HG03460 (cell line): ENCODE measurements at regions not wholly inside any gene's neighbourhood (a gene's known extent, or its start where the extent isn't known, plus 50 kb on each side); places are given as distances from the start of the nearest gene placed in this dataset.
"Not testable (repeated sequence)": the region's sequence is repeated elsewhere in the genome, so short reads cannot be mapped to it uniquely, and the experiment has no call there.

Source experiments
- ATAC-seq: cut with Tn5 transposase; IDR thresholded peaks from one replicate; pipeline ENCODE4 v1.9.1; 2021; ENCODE audit not compliant: unreplicated experiment

DNA sequence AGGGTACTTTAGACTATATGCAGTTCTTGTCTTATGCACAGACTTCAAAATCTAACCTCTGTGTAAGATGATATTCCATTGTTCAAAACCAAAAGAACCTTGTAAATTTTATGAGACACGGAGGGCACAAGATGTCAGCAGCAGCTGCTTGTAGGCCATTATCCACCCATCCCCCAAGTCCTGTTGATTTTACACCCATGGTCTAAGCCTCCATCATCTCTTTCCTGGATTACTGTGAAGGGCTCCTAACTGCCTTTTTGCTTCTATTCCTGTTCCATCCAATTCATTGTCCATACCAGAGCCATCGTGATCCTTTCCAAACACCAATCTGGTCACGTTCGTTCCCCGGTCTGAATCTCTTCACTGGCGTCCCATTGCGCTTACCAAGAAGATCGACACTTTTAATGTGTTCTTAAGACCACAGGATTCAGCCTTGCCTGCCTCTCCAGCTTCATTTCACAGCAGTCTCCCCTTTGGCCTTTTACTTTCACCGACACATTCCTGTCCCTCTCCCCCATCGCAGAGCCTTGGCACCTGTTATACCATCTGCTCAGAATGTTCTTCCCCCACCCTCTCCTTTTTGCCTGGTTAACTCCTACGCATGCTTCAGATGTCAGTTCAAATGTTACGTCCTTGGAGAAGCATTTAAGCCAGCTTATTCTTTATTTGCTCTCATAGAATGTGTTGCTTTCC is 107.3 kb upstream of the POU3F1 start:
- ATAC-seq: no peak

DNA sequence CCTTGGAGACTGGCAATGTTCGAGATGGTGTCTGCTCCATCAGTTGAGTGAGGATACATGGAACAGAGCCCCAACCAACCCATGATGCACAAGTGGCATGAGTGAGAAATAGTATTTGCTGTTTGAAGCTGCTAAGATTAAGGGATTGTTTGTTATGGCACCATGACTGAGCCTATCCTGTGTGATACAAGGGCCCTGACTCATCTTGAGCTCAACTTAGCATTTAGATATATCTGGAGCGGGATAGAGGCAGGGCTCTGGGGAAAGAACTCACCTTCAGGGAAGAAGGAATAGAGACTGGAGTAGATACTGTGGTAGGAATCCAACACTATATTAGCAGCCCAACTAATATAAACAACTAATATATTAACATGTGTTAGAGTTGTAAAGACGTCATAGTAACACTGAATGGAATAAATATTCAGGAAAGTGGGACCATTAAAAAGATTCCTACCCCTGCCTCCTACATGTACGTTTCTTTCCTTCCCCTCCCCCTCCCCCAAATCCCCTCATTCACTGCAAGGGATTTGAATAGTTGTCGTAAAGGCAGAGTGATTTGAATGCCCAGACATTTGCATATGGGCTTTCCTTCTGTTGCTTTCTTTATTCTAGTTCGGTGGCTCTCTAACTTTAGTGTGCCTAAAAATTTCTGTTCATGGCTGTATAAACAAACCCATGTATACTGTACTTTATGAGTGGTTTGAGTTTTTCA is 106.6 kb upstream of the POU3F1 start:
- ATAC-seq: no peak

DNA sequence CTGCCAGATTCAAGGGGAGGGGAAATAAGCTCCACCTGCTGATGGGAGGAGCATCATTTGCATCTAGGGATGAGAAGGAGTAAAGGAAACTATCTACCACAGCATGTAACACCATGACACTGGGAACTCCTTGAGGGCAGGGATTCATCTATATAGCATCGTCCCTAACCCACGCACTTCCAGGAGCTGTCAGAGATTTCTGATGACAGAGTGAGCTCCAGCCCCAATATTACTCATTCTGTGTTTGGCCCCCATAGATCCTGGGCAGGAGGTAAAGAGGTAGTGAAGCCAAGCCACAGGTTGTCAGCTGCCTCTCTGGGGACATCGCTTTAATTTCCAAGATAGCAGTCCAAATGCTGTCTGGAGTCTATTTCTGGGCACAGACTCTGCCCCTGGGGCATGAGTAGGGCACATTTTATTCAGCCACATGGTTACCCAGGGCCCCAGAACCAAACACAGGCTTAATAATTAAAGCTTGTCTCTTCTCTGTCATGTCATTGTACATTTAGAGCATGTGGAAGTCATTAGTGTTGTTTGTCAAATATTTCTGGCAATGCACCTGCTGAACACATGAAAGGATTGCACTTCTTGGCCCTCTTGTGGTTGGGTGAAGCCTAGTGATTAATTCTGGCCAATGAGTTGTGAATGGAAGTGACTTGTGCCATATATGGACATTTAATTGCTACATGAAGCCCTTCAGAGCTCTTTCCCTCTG is 105.9 kb upstream of the POU3F1 start:
- no peak for ATAC-seq

DNA sequence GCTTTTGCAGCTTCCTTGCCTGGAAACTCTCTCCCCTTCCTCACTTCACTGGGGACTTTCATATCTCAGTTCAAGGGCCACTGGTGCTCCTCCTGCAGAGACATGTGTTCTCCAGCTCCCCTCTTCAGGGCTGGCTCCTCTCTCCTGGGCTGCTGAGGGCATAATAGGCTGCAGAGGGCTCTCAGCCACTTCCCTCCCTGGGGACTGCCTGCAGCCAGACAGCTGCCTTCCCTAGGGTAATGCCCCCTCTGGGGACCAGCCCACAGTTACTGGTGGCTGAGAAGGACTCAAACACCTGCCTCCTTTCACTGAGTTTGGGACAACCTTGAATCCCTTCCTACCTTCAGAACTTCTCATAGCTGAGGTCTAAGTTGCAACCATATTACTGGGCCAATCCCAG is 104.8 kb upstream of the POU3F1 start:
- ATAC-seq: no peak

DNA sequence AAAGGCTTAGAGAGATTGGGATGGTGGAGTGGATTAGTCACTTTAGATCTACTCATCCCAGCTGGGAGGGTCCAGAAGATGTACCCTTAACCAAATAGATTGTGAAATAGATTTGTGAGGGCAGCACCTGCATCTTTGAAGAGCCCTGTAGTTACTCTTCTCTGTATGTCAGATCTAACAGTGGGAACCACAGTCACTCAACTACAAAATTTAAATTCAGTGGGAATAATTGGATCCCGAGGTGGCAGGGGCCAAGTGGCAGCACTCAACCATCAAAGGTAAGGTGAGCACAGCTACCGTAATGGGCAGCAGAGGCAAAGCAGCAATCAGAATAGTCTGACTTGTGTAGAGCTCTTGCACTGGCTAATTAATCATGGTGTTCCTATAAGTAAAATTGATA is 99.5 kb upstream of the POU3F1 start:
- ATAC-seq: not testable (repeated sequence)

DNA sequence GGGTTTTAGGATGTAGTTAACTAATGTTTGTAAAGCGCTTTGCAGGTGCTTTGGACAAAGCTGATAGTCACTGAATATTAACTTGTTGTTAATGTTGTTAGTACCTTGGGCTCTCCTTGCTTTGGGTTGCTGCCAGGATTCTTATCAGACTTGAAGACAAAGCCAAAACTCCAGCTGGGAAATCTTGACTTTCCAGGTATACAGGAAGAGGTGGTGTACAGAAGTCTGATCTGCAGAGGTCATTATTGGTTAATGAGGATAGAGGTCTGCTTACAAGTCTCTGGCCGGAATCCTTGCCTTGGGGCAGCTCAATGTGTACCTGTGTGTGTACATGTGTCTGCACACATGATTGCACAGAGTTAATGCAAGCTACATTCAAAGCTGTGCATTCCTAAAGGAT is 96.0 kb upstream of the POU3F1 start:
- no peak for ATAC-seq

DNA sequence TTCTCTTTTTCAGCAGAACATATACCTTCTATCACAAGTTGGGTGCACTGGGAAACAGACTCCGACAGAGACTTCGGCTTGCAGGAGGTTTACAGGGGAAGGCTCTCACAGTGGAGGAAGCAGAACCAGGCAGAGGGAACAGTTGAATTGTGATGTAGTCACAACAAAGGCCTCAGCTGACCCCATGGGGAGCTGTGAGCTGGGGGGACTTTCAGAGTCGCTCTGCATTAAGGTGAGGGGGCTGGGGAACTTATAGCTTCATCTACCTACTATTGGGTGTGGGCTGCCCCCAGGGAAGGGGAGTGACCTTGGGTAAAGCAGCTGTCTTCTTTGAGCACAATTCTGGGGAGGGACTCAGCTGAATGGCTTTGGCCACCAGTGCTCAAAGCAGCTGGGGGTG is 94.9 kb upstream of the POU3F1 start:
- ATAC-seq: no peak

DNA sequence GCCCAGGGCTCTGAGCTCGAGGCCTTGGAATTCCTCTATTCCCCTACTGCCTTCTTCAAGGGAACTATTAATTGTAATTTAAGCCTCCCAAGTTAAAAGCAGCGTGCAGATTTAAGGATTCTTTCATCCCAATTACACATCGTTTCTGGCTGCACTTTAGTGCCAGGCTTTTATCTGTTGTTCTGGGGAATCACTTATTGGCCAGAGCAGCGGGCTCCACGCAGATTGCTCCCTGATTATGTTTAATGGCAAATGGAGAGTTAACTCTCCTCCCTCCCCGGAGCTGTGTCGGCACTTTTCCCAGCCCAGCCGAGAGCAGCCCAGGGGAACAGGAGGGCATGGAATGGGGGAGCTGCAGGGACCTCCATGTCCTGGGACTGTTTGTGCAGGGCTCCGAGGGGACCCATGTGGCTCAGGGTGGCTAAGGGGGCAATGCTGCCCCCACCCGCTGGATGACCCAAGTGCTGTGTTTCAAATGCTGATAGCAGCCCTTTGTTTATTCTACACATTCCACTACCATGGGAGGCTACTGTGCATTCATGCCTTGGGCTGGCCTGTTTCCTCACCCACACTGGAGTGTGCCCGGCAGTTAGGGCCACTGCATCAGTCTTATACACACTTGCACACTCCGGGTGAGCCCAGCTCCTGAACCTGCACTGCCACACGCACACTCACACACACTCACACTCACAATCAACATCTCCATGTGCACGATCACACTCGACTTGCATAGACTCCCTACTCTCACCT is 93.3 kb upstream of the POU3F1 start:
- ATAC-seq: no peak

DNA sequence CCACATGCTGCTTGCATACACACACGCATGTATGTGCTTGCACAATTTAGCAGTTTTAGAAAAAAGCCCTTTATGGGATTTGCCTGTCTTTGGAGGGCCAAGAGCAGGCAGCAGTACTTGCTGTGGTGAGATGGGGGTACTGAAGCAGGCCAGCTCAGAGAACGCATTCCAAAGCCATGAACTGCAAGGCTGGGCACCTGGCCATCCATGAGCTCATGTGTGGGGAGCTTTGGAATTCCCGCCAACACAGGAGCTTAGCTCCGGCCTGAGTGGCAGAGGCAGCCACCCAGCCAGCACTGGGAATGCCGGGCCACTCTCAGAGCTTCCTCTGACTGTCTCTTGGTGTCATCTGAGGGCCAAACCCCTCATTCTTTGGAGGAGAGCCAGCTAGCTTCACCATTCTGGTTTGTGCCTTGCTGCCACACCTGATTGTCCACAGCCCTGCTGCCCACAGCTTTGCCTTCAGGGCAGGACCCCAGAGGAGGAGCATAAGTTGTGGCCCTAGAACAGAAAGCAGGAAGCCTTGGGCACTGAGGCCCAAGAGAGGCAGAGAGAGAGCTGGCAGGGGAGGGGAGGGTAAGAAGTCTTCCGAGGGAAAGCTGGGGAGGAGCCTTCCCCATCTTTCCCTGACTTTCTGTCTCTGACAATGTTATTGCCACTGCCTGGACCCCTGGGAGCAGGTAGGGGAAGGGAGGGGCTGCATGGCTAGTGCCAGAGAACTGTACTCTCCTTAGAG is 92.1 kb upstream of the POU3F1 start:
- no peak for ATAC-seq

DNA sequence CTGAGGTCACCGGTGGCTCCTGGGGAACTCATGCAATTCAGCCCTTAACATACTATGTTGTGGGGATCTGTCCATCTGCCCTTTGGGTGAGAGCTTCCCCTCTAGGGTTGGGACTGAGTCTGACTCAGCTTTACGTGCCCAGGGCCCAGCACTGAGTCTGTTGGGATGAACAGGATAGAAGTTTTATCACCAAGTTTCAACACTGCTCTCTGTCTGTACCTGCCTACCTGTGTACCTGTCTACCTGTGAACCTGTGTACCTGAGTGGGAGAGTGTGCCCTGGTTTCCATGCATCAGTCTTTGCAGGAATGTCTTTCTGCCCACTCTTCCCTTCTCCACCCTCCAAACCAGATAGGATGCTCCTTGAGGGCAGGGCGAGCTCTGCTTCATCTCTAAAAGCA is 90.6 kb upstream of the POU3F1 start:
- no peak for ATAC-seq

DNA sequence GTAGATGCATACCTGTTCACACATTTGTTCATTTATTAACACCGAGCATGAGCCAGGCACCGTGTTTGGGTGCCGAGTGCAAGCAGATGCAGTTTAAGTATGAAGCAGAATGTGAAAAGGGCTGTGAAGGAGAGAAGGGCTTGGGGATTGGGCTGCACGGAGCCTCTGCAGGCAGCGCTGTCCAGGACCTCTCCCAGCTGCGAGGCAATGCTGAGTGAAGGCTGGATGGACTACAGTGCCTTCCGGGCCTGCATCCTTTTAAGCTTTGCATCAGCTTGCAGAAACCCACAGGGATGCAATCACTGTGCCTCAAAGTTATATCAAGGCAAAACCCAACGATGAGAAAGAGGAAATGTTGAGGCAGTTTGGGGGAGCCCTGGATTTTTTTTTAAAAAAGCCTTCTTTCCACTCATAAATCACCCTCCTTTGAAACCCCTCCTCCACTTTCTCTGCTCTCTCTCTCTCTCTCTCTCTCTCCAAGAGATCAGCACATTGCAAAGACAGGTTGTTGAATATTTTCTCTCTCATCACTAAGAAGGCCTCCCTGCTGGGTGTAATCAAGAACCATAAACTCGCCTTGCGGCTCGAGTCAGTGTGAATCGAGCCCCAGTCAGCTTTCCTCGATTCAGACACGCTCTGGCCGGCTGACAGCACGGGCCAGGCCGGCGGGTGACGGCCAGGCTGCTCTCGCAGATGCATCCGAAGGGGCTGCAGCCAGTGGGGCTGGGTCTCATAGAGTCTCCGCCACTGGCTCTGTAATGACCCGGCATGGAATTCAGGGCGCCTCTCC is 89.2 kb upstream of the POU3F1 start:
- no peak for ATAC-seq

DNA sequence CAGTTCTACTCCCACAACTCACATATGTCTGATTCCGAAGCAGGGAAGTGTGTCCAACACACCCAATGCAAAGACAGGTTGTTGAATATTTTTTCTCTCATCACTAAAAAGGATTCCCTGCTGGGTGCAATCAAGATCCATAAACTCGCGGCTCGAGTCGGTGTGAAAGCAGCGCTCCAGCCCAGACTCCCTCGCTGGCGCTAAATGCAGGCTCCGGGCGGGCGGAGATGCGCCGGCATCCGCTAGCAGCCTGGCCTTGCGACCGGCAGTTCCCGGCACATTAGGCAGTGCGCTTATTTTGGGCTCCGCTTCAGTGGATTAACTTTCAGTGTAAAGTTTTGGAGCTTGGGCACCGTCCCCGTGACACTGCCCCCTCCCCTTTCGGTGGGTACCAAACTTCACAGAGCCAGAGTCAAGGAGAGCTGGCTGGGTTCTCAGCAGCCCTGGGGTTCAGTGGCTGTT is 87.7 kb upstream of the POU3F1 start:
- no peak for ATAC-seq

DNA sequence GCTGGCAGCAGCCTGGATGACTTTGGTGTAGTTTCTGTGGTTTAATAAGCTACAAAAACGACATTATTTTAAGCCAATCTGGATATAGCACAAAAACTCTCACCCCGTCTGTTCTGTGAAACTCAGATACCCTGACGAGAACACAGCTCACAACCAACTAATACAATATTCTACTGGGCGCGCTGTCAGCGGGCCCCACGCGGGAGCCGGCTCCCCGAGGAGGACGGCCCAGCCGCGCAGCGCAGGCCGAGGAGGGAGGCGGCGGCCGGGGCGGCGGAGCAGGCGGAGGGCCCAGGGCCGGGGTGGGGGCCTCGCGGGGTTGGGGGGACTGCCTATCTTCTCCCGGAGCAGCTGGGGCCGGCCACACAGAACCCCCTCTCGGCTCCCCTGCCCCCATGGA is 87.2 kb upstream of the POU3F1 start:
- ATAC-seq: no peak

DNA sequence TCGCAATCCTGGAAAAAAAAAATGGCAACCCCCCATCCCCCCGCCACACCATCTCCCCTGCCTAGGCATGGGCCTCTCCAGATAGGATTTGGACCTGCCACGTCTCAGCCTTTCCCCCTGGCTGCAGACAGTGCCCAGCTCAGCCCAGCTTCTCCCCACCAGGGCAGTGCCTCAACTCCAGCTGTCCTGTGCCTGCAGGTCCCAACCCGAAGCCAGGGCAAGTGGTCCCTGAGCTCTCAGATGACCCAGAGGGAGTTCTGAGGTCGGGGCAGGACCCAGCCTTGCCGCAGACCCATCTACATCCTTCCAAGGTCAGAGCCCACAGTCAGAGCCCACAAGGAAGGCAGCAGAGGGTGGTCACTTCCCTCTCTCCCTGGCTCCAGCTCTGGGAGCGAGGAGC is 86.7 kb upstream of the POU3F1 start:
- no peak for ATAC-seq

DNA sequence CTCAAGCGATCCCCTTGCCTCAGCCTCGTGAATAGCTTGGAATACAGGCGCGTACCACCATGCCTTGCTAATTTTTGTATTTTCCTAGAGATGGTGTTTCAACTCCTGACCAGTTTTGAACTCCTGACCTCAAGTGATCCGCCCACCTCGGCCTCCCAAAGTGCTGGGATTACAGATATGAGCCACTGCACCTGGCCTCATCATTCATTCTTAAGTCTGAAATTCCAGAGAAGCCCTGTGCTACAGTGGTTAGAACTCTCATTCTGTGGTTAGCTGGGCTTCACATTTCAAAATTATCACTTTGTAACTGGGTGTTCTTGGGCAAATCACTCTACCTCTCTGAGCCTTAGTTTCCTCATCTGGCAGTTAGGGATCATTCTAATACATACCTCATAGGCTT is 86.1 kb upstream of the POU3F1 start:
- no peak for ATAC-seq

DNA sequence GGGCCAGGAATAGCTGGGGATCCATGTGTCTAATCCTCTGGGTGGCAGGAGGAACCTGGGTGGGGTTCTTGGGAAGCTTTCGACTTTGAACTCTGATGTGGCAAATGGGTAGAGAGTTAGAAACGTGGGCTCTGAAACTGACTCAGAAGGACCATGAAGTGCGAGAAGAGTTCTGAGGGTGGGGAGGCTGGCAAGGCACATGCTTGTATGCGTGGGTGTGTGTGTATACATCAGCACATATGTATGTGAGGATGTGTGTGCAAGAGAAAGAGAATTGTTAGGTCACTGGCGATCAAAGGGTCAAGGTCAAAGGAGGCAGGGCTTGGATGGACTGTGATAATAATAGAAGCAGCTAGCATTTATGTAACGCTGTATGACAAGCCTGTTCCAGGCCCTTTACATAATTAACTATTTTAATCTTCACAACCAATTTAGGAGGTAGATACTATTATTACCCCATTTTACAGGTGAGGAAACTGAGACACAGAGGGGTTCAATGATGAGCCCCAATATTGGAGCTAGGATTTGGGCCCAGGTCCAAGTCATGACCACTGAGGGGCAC is 84.5 kb upstream of the POU3F1 start:
- ATAC-seq: no peak

DNA sequence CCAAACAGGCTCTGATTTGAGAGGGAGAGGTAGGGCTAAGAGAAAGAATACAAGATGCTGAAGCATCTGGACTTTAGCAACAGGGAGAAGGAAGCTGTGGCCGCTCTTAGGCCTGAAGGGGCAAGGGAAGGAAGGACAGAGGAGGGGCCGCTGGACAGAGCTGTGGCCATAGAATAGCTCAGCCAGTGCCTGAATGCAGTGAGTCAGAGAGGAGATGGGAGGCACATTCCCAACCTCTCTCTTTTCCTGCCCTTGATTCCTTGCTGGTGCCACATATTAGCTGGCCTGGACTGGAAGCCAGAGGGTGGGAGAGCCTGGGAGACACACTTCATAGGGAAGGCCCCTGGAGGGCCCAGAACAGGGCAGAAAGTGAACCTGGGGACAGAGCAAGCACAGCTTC is 83.4 kb upstream of the POU3F1 start:
- ATAC-seq: no peak

DNA sequence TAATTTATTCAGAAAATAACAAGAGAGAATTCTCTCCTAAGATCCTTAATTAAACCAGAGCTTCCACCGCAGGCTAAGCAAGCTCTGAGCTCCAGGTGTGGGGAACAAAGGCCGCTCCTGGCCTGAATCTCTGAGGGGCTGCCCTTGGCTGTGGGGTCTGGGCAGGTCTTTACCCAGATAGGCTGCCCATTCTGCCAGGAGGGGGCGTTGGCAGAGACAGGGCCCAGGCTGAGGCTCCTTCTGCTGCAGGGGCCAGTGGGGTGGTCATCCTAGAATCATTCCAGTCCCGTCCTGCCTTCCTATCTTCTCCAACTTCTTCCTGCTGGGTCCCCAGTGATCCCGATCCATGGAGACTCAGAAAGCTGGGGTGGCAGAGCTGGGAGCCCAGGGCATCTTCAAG is 82.9 kb upstream of the POU3F1 start:
- ATAC-seq: no peak

DNA sequence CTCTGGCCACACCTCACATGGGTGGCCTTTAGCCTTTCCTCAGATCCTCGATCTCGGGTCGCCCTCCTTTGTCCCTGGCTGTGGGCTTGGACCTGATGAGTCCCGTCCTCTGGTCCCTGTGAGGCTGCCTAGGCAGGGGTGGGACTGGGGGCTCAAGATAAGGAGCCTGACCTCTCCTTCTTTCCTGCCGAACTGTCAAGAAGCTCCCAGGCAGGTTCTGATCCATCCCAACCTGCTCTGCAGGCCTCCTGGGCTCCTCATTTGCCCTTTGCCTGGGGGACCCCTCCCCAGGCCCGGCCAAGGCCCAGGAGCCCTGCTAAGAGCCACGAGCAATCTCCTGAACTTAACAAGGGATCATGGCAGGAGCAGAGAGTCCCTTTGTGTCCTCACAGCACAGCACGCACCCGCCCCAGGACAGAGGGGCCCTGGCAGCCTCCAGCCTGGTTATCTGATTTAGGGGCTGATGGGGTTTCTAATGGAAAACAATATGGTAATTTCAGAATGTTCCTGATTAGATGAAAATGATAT is 82.4 kb upstream of the POU3F1 start:
- no peak for ATAC-seq
